ENCODE measurements at regions not wholly inside any gene's neighbourhood (a gene's known extent, or its start where the extent isn't known, plus 50 kb on each side); places are given as distances from the start of the nearest gene placed in this dataset.

GRCh38 chr4:33160126-33160525 lies 2440.0 kb downstream of the PCDH7 start:
- TF ChIP-seq CTCF (conservative IDR thresholded peaks at IDR 0.05; ENCODE audit: low read depth, low read length) (peak; percentile 51), EZH2 (IDR thresholded peaks at IDR 0.05; ENCODE audit: borderline replicate concordance, low read depth, low read length, poor library complexity, severe bottlenecking) (no peak)
